GM21360 (cell line): ENCODE measurements at regions not wholly inside any gene's neighbourhood (a gene's known extent, or its start where the extent isn't known, plus 50 kb on each side); places are given as distances from the start of the nearest gene placed in this dataset.

Experiments
- ATAC-seq: cut with Tn5 transposase; IDR thresholded peaks from one replicate; pipeline ENCODE4 v1.9.1; 2021; ENCODE audit warnings: mild to moderate bottlenecking, moderate library complexity; ENCODE audit not compliant: unreplicated experiment

DNA sequence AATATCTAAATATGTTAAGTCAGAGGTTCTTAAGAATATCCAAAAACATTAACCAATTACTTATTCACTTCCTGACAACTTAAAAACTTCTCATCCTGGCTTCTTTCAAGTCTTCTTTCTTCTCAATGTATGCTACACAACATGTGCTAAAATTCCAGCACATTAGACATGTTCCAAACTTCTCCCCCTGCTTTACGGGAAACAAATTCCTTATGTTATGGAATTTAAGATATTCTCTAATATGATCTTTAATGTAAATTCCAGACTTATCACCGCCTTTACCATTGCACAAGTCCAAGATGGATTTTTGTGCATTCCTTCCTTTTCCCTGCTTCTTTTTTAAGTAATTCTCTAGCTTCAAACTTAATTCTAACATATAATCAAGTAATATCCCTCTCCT lies 964.5 kb upstream of the CHORDC1 start:
- no peak for ATAC-seq

DNA sequence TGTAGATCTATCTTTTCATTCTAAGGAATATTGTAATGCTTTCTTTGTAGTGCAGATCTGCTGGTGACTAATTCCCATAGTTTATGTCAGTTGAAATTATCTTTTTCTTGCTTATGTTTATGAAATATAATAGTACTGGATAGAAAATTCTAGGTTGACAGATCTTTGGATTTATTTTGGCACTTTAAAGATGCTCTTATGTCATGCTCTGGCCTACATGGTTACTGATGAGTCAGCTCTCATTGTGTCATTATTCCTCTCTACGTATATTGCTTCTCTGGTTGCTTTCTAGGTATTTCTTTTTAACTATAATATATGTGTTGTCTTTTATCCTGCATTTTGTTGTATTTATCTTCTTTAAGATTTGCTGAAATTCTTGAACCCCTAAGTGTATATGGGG lies 955.5 kb upstream of the CHORDC1 start:
- ATAC-seq = no peak

DNA sequence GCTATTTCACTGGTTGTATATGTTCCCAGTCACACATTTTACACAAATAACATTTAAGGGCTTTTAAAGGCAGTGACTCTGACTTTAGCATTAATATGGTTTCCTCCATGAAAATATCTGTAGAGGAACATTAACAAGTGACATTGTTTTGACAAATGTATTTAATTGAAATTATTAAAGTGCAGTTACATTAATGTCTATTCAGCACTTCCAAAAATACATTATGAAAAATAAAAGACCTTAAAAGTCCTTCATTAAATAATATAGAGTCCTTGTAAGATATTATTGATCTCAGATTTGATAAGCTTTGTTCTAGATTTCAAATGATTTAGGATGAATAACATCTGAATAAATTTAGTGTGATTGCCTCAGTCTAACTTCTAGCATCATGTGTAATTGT lies 951.9 kb upstream of the CHORDC1 start:
- no peak for ATAC-seq

DNA sequence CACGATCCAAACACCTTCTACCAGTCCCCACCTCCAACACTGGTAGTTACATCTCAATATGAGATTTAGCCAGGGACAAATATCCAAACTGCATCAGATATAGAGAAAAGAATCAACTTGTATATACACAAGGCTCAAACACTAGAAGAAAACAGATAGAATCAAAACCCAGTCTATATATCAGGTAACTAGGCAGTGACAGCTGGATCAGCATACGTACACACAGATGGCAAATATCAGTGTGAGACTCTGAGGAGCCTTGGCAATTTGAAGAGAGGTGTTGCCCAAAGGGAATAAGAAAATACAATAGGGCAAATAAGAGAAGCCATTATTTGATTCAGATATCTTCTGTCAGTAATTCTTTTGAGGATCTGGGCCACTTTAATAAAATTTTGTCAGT lies 951.3 kb upstream of the CHORDC1 start:
- ATAC-seq = no peak

DNA sequence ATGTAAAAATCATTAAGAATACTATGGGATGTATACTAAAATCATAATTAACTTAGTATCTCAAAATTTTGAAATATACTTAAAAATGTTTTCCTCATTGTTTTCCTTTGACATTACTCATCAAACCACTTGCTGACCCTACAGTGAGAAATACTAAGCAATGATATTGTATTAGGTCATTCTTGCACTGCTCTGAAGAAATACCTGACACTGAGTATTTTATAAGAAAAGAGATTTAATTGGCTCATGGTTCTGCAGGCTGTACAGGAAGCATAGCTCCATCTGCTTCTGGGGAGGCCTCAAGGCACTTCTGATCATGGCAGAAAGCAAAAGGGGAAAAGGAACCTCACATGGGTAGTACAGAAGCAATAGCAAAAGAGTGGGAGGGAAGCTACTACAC lies 950.9 kb upstream of the CHORDC1 start:
- no peak for ATAC-seq

DNA sequence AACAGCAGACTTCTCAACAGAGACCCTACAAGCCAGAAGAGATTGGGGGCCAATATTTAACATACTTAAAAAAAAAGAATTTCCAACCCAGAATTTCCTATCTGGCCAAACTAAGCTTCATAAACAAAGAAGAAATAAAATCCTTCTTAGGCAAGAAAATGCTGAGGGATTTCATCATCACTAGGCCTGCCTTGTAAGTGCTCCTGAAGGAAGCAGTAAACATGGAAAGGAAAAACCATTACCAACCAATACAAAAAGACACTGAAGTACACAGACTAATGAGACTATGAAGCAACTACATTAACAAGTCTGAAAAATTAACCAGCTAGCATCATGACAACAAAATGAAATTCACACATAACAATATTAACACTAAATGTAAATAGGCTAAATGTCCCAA lies 947.9 kb upstream of the CHORDC1 start:
- ATAC-seq = no peak

DNA sequence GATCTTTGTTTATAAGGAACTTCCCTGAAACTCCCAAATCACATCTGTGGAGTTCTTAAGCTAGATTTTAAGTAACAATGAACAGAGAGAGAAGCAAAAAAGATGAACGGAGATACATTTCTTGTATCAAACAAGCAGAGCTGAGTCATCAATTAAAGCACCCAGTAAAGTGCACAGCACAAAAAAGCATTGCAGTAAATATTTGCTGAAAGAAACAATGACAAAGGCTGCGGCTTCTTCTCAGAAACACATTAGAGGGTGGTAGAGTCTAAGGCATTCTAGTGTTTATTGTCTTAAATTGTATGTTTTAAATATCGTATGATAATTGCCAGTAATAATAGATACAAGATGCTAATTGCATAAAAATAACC lies 941.6 kb upstream of the CHORDC1 start:
- ATAC-seq = no peak

DNA sequence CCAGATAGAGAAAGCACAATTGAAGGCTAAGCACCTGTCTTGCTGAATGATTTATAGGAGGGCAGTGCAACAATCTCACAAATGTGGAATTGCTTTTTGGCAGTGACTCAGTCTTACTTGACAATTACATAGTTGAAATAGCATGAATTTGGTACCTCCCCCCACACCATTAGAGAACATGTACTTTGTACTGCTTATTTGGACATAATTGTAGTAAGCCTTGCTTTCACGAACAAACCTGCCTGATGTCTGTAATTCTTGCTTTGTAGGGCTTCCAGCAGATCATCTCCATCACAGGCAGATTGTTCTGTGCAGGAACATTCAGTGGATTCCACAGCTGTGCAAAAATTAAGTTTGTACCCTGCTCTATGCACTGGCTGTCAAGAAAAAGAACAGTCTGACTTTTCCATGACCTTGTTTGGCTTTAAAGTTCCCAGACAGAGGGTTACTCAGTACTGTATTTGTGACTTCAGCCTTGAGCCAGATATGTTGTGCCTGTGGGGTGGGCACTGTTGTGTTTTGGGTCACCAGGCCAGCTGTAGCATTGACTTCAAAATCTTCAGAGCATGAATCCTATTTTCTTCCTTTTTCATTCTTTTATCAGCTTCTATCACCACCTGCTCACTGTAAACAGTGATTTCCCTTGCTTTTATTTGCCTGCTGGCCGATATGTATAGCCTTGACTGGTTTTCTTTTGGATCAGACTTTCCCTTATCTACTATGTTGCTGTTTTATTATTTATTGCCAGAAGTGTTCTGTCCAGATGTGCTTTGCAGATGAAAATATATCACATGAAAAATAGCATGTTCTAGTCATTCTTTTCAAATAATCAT lies 941.0 kb upstream of the CHORDC1 start:
- ATAC-seq = no peak

DNA sequence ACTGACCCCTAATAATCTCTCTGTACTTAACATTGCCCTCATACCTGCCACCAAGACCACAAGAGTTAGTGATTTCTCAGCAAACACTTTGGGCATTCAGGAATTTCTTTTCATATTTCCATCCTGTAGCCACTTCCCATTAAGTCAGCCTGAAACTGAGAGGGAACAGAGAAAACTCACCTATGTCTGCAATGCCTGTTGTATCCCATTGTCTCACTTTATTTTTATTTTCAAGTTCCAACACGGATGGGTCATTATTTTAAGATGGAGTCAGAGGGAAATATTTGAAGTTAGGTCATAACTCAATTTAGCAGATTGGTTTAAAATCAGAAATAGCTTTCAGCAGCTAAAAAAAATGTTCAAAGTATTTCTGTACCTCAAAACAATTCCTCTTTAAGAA lies 937.8 kb upstream of the CHORDC1 start:
- ATAC-seq = no peak

DNA sequence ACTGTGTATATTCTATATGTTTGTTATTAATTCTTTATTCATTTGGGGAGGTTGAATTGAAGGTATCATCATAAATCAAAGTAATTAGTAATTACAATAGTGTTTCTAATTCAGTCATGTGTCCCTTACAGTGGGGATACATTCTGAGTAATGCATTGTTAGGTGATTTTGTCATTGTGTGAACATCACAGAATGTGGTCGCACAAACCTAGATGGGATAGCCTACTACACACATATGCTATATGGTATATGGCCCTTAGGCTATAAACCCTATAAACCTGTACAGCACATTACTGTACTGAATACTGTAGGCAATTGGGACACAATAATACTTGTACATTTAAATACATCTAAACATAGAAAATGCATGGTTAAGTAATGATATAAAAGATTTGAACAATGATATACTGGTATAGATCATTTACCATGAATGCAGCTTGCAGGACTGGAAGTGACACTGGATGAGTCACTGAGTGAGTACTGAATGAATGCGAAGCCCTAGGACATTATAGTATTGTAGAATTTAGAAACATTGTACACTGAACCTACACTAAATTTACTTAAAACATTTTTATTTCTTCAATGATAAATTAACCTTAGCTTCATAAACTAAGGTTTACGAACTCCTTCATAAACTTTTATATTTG lies 936.2 kb upstream of the CHORDC1 start:
- ATAC-seq = no peak

DNA sequence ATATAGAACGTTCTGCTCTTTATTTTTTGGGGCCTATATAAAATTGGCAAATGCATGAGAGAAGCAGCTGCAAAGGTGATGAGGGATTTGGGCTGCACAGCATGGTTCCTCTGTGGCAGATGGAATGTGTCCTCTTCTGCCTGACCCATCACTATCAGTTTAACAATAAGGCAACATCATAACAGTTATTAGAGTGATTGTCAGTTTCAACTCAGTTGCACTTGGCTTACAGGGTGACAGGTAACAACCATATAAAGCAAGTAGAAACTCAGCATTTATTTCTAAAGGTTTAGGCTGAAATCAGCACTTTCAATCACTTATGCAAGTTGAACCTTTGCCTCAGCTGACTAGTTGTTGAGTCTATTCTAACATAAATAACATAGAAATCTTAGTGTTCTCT lies 935.4 kb upstream of the CHORDC1 start:
- no peak for ATAC-seq

DNA sequence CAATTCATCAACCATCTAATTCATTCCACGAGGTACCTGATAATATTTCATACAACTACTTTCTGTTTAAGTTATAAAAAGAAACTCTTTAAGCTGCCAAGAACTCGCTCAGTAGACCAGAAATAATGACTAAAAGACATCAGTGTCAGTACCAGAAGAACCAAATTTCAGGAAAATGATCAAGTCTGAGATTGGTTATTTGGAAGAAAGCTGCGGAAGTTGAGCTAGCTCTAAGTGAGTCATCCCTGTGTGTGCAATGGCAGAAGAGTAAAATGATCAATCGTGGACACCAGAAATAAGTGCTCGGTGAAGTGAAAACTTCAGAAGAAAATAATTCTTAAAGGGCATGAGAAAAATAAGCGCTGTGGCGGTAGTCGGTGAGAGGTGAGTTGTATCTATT lies 933.2 kb upstream of the CHORDC1 start:
- ATAC-seq = no peak

DNA sequence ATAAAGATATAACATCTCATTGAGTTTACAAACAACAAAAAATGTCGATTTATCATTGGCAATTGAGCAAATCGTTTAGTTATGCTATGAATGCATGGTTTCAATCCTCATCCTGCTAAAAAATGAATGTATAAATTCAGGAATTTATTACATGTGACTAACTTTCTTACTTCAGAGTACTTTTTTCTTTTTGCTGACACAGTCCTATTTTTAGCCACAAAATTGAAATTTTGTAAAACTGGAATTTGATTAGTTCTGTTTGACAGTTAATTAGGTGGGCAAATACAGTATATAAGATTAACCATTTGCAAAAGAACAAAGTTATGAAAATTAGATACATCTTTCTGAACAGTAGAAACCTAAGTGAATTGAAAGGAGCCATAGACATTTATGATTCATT lies 925.0 kb upstream of the CHORDC1 start:
- ATAC-seq = no peak

DNA sequence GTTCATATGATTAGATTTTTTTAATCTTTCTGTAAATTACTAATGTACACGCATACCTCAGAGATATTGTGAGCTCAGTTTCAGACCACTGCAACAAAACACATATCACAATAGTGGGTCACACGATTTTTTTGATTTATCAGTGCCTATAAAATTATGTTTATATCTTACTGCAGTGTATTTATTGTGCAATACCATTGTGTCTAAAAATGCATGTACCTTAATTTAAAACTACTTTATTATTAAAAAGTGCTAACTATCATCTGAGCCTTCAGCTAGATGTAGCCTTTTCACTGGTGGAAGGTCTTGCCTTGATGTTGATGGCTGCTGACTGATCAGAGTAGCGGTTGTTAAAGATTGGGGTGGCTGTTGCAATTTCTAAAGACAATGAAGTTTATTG lies 918.8 kb upstream of the CHORDC1 start:
- ATAC-seq = no peak

DNA sequence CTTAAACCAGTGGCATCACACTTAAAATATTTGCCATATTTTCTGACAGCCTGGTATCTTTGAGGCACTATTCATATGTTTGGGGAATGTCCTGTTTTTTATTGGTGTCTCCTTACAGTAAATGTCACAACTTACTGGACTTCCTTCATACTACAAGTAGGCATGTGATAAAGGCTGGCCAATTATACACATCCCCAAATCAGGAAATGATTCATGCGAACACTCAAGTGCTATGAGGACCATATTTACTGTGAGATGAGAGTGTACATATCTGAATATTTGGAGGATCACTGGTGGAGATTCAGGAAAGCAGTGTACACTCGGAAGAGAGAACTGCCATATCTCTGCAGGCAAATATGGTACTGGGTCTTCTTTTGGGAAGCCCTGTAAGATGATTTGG lies 913.8 kb upstream of the CHORDC1 start:
- ATAC-seq = no peak

DNA sequence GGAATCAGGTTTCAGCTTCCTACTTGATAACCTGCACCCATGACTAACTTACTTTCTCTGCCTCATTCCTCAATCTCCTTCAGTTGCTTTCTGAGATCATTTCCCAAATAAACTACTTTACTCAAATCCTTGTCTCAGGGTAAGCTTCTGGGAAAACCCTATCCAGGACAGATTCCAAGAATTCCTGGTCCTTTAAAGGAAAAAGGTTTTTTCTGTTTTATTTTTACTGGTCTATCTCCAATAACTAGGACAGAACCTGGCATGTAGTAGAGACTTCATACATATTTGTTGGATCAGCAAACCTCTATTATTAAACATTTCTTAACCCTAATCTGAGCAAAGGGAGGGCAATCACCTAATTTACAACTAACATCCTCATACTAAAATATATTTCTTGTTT lies 910.5 kb upstream of the CHORDC1 start:
- no peak for ATAC-seq

DNA sequence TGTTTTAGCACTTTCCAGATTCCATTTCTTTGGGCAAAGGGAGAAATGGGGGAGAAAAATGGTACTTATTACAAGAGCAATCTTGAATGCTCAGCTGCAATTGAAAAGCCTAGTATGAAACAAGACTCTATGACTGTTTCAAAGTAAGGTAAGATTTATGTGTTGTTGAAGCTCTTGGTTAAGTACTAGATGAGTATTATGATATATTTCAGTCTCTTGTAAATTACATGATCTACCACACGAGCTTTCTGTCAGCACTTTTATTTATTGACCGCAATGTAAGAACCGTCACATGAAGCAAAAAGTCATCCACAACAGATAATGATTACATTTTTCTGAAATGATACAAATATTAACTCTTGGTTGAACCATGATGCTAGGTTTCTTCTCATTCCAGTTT lies 906.7 kb upstream of the CHORDC1 start:
- ATAC-seq = no peak

DNA sequence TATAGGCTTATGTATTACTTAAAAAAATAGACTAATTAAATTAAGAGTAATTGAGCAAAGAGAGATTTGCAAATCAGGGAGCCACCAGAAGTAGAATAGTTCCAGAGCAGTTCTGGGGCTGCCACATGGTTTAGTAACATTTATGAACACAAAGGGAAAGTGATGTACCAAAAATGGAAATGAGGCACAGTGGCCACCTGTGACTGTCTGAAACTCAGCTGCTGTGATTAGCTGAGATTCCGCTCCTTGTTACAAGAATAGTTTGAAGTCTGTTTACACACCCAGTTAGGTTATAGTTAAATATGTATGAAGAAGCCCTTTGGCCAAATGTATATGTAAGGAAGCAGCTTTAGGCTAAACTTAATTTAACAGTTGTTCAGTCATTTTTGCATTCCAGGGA lies 901.5 kb upstream of the CHORDC1 start:
- ATAC-seq = no peak

DNA sequence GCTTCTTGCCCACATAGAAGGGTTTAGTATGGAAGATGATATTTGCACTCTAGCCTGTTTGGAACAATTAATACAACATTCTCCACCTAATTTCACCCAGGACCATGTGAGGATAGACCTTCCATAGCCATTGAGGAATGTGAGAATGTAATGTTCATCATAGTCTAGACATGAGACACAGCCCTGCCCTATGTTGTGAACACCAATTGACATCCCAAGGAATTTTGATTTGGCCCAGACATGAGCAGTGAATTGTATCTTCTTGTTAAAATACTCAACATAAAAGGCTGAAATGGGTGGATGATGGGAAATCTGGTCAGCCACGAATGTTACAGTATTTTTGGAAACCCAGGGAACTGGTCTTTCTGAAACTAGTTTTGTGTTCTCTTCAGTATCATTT lies 892.3 kb upstream of the CHORDC1 start:
- ATAC-seq = no peak

DNA sequence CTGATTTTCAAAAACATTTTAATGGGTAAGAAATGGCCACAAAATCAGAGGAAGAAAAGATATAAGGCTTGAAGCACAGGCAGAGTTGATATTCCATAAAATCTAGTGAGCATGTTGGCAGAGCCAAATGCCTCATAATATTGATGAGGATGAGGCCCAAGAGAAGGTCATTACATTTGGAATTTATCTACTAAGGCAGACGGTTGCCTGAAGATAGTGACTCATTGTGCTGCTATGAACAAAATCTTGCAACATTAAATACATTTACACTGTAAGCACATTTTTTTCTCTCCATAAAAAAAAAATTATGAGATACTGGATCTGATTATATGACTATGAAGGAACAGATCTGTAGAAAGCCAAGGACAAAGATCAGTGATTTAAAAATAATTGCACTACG lies 881.4 kb upstream of the CHORDC1 start:
- ATAC-seq = no peak

DNA sequence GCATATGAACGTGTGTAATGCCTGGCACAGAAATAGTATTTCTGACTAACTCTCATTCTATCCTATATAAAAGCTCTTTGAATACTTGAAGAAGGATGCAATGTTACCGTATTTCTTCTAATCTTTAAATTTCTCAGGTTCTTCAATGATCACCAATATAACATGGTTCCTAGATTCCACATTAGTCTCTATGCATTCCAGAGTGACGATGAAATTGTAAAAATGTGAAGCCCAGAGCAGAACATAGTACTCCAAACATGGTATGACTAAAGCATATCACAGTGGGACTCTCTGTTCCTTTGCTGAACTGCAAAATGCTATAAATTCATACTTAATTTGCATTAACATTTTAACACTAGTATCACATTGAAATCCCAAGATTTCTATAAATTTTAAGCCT lies 877.6 kb upstream of the CHORDC1 start:
- ATAC-seq = no peak

DNA sequence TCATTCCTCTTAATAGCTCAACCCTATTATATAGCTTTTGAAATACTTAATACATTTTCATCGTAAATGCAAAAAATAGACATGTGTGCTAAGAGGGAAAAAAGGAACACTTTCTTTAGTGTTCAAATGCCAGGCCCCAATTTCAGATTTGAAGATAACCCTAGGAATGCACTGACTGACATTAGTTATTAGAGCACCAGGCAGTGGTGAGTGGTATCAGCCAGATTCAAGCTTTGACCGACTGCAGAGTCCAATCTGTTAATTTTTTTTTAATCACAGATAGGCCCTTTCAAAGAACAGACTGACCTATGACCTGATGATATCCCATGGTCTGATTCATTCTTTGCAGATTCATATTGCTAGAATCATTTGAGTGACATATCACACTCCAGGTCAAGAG lies 874.2 kb upstream of the CHORDC1 start:
- ATAC-seq = no peak

DNA sequence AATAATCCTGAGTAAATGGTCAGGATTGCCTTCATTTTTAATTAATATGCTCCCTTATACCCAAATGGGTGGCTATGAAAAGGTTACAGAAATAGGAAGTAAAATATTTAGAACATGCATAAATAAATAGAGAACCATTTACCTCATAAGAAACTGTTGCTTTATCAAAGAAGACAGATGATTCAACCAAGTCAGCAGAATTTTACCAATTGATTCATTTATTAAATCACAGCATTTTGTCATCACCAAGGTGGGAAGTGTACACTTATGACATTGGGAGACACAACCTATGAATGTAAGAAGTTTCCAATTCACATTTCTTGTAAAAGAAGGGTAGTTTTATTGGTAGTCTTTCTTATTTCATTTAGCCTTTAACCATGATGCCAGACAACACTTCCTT lies 870.3 kb upstream of the CHORDC1 start:
- ATAC-seq = no peak
